Retinal pigment epithelial cell (primary cell): ENCODE measurements at regions not wholly inside any gene's neighbourhood (a gene's known extent, or its start where the extent isn't known, plus 50 kb on each side); places are given as distances from the start of the nearest gene placed in this dataset.

Source experiments
- DNase-seq: peaks from one replicate; pipeline ENCODE4 v3.0.0-alpha.2; 2010; ENCODE audit warnings: low read depth
- H3K4me3 ChIP-seq: 2 replicates; pipeline ENCODE4 v1.5.1; 2011; ENCODE audit warnings: mild to moderate bottlenecking, low read length, control low read depth, moderate library complexity
- CTCF ChIP-seq: conservative IDR thresholded peaks from 2 replicates; pipeline ENCODE4 v1.5.1; 2011; ENCODE audit warnings: low read depth, low read length, control low read depth, inconsistent platforms

DNA sequence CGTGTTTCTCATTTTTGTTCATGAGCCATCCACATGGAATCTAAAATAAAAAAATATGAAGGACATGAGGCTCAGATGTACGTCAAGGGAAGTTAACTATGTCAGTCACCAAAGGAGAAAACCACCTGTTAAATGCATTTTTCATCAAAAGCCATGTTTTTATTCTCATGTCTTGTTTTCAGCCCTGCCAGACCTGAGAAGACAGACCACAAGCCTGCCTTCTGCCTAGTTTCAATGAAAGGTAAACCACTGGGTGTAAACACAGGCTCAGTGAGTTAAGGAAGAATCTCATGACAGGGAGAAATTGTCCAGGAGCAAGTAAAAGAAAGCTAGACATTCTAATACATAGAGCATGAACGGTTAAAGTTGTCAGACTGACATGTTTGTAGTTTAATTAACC lies 52.3 kb upstream of the TNIP3 start:
- TF ChIP-seq CTCF: no peak
- DNase-seq: no peak
- H3K4me3 ChIP-seq: no peak overlapping the region

- no peak for DNase-seq
- no peak for TF ChIP-seq CTCF
- no peak overlapping the region for H3K4me3 ChIP-seq
These were observed 49.8 kb upstream of the TNIP3 start for GRCh38 chr4:121213940-121214339.
